Hematopoietic multipotent progenitor cell treated with erythropoietin and hydrocortisone succinate and interleukin-3 and kit ligand, for 15 days (in vitro differentiated cells): ENCODE measurements at regions not wholly inside any gene's neighbourhood (a gene's known extent, or its start where the extent isn't known, plus 50 kb on each side); places are given as distances from the start of the nearest gene placed in this dataset.

Experiments
- DNase-seq: peaks from one replicate; pipeline ENCODE4 v3.0.0-alpha.2; 2015; ENCODE audit warnings: low spot score

DNA sequence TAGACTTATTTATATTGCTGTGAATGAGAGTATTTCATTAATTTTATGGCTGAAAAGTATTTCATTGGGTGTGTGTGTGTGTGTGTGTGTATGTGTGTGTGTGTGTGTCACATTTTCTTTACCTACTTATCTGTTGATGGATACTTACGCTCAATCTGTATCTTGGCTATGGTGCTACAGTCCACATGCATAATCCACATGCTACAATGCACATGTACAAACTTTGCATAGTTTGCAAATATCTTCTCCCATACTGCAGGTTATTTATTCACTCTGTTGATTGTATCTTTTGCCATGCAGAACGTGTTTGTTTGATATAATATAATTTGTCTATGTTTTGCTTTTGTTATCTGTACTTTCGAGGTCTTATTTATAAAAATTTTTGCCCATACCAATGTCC lies 167.8 kb downstream of the RAB28 start:
- no peak for DNase-seq

DNA sequence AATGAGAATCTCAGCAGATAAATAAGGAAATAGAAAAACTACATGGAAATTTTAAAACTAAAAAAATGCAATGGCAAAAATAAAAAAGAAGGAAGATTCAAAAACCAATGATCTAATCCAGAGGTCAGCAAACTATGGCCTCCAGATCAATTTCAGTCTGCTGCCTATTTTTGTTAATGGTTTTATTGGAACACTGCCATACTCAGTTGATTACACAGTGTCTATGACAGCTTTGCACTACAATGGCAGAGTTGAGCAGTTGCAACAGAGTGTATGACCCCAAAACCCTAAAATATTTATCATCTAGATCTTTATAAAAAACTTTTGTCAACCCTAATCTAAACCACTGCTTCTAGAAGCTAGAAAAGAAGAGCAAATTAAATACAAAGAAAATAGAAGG lies 170.3 kb downstream of the RAB28 start:
- DNase-seq: no peak

DNA sequence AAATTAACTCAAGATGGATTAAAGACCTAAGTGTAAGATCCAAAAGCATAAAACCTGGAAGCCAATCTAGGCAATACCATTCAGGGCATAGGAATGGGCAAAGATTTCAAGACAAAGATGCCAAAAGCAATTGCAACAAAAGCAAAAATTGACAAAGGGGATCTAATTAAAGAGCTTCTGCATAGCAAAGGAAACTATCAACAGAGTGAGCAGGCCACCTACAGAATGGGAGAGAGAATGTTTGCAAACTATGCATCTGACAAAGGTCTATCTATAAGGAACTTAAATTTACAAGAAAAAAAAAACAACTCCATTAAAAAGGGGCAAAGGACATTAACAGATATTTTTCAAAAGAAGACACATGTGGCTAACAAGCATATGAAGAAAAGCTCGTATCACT lies 171.9 kb downstream of the RAB28 start:
- DNase-seq: no peak

GRCh38 chr4:13309751-13310150 lies 174.4 kb downstream of the RAB28 start:
- DNase-seq: no peak

DNA sequence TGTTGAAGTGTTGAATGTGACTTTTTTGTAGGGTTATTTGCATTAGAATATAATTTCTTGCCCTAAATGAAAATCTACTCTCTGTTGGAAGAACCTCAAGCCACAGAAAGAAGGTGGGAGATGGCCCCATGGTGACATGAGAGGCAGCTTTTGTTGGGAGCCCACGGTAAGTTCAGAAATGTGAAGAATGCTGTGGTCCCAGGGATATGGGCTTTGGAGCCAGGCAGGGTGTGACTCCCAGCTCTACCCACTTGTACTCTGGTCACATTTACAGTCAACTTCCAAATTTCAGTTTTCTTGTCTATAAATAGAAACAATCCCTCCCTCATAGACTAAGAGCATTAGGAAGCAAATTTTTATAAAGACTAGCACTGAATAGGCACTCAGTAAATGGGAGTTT lies 177.8 kb downstream of the RAB28 start:
- no peak for DNase-seq

- no peak for DNase-seq
Observed at GRCh38 chr4:13302876-13303275, 181.3 kb downstream of the RAB28 start.

- no peak for DNase-seq
Observed at GRCh38 chr4:13299343-13299742, 184.8 kb downstream of the RAB28 start.

GRCh38 chr4:13298655-13299054 lies 185.5 kb downstream of the RAB28 start:
- no peak for DNase-seq

- no peak for DNase-seq
Observed at GRCh38 chr4:13296986-13297385, 187.2 kb downstream of the RAB28 start.

- no peak for DNase-seq
Observed at GRCh38 chr4:13294961-13295605, 189.1 kb downstream of the RAB28 start.

DNA sequence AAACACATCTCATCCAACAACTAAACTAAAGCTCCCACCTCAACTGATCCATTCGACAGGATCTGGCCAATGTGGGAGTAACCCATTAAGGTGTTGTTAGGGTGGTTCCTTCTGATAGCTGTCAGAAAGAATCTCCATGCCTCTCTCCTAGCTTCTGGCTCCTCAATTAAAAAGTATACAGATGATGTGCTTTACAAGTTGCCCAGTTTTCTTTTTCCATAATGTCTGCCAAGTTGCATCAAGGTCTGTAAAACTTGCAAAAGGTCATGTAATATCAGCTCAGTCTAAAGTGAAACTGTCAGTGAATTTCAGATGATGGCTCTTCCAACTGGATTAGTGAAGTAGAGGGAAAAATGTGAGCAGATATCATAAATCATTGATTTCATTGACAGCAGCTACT lies 191.8 kb downstream of the RAB28 start:
- DNase-seq: no peak

- no peak for DNase-seq
Observed at GRCh38 chr4:13289391-13289790, 194.7 kb downstream of the RAB28 start.

GRCh38 chr4:13285336-13285735 lies 198.8 kb downstream of the RAB28 start:
- no peak for DNase-seq

GRCh38 chr4:13284932-13285331 lies 199.2 kb downstream of the RAB28 start:
- DNase-seq: no peak

DNA sequence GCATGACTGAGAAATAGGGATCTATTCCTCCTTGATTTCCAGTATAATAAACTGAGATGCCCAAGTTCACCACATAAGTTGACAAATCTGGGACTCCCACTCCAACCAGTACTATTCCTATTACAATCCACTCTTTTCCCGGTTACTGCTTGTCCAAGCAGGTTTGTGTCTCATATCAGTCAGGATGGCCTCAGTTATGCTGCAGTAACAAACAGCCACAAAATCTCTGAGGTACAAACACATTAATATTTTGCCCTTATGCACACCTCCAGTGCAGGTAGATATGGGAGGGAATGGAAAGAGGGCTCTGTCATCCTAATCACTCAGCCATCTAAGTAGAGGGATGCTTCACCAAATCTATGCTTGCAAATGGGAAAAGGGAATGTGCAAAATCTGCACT lies 207.8 kb downstream of the RAB28 start:
- no peak for DNase-seq

- no peak for DNase-seq
Observed at GRCh38 chr4:13268703-13269102, 215.4 kb downstream of the RAB28 start.

DNA sequence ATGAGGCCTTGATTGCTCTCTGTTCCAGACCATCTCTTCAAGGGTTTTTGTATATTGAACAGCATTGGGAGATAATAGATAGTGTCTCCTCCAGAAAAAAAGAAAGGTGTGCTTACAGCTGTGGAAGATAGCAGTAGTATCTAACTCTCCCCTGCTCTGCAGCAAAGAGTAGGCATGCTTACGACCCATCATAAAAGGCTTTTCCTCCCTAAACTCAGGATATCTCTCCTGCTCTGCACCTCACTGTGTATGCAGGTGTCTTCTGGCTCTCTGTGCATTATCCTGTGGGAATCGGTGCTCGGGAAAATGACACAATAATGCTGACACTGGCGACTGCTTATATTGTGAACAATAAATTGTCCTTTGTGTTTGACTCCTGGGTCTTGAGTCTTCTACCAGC lies 216.0 kb downstream of the RAB28 start:
- DNase-seq: no peak

- no peak for DNase-seq
Observed at GRCh38 chr4:13267091-13267490, 217.0 kb downstream of the RAB28 start.

DNA sequence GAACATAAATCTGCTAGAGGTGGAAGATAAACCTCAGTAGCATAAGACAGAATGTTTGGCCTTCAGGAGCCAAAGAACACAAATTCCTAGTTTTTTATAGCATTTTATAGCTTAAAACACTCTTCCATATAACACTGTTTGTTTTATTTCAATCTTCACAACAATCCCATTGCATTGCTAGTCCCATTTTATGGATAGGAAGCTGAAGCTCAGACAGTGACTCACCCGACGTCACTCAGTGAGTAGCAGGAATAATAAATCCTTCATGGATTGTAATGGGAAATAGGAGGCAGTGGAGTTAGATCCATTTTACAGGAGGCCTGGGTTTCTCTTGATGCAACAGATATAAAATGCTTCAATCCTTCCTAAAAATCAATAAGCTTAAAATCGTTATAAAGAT lies 217.5 kb downstream of the RAB28 start:
- DNase-seq: no peak

DNA sequence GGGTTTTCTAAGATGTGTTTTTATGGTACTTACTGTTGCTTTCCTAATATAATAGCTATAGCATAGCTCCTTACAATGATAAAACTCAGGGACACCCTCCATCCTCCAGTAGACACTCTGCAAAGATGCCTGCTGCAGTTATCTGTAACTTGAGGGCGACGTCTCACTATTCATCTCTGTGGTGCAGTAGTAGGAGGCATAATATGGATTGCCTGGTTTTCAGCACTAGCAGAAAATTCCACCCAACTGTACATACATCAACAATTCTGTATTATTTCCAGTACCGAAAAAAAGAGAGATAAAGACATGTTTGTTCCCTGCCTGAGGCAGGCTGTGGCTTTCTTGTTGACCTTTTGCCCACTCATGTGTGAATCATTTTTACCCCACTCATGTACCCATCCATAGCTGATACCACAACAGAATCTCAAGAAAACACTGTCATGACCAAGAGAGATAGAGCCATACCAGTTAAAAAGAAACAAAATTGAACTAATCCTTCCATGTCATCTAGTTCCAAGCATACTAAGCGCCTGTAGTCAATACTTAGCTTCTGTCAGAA lies 220.1 kb downstream of the RAB28 start:
- no peak for DNase-seq

DNA sequence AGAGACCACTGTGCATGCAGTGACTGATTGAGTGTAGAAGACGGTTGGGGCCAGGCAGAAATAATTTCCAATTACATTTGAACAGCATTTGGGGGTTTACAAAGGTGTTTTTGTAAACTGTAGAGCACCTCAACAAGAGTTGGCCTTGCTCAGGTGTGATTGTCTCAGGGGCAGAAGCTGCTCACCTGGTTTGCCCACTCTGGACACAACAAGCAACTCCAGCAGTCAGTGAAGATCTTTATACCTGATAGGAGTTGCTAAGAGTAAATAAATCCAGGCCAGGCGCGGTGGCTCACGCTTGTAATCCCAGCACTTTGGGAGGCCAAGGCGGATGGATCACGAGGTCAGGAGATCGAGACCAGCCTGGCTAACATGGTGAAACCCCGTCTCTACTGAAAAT lies 221.3 kb downstream of the RAB28 start:
- DNase-seq: no peak

DNA sequence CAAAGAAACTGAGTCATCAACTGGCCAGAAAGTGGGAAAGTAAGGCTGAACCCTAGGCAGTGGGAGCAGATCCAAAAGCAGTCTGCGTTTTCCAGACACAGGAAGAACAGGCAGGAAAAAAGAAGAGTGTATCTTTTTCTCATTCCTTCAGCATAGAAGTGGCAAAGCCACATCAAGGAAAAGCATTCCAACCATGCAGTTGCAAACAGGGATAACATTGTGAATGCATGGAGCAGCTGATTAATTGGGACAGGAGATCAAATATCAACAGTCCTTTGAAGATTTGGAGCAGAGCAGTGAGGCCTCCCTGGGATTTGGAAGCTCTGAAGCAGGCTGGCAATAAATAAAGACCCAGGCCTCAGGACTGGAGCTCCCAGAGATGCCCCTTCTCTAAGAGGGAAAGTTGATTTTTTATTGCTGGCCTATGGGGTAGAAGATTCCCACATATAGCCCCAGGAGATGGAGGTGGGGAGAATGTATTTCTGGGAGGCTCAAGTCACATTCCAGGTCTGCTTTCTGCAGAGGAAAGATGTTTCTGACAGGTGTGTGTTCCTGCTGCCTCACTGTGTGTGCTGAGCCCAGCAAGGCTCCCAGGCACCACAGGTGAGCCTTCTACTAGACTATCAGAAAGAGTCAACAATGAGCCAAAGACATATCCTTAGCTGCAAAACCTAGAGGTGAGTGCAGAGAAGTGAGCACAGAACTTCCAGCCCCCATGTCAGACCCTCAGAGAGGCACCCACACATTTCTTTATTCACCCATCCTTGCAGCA lies 222.5 kb downstream of the RAB28 start:
- no peak for DNase-seq

GRCh38 chr4:13260513-13260912 lies 223.6 kb downstream of the RAB28 start:
- no peak for DNase-seq

DNA sequence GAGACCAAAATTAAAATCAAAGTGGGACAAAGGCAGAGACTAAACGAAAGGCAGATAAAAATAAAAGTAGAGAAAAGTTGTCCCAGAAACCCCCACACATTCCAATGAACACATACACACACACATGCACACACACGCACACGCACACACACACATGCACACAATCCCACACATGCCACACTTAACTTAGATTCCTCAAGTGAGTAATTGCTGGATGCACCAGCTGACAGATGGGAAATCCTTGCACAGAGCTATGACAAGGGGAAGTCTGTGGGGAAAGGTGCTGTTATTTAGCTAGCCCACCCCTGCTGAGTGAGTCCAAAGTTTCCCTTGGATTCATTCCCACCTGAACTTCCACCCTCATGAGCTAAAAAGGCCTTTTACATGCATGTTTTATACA lies 233.9 kb downstream of the RAB28 start:
- no peak for DNase-seq
